BE2C (cell line): ENCODE measurements at regions not wholly inside any gene's neighbourhood (a gene's known extent, or its start where the extent isn't known, plus 50 kb on each side); places are given as distances from the start of the nearest gene placed in this dataset.
"Not testable (repeated sequence)": the region's sequence is repeated elsewhere in the genome, so short reads cannot be mapped to it uniquely, and the experiment has no call there.

ENCODE experiments used
- DNase-seq: peaks from one replicate; pipeline ENCODE4 v3.0.0-alpha.2; 2020
- H3K27me3 ChIP-seq: fragments of 250-450 bp; sonication (Bioruptor Pico); 2 replicates; pipeline ENCODE4 v1.5.1; 2020; ENCODE audit warnings: mild to moderate bottlenecking
- H3K36me3 ChIP-seq: fragments of 250-450 bp; sonication (Bioruptor Pico); 2 replicates; pipeline ENCODE4 v1.5.1; 2020; ENCODE audit warnings: mild to moderate bottlenecking
- H3K4me1 ChIP-seq: fragments of 250-450 bp; sonication (Bioruptor Pico); 2 replicates; pipeline ENCODE4 v1.5.1; 2020
- H3K4me3 ChIP-seq: 2 replicates; pipeline ENCODE4 v1.5.1; 2011; ENCODE audit warnings: low read depth, low read length
- H3K9me3 ChIP-seq: fragments of 250-450 bp; sonication (Bioruptor Pico); 2 replicates; pipeline ENCODE4 v1.5.1; 2020
- TF ChIP-seq, protein P1 (sequence below): IDR thresholded peaks from 2 replicates; pipeline ENCODE4 v1.5.1; 2012; ENCODE audit warnings: mild to moderate bottlenecking, low read depth, low read length

- Histone ChIP-seq H3K4me1 (no peaks in the 10 kb centered on the region), H3K27me3 (0 out of 2 replicates have a peak, but pooled peaks cover 3% of the 10 kb centered on the region), H3K9me3 (no peaks in the 10 kb centered on the region), H3K4me3 (no peak overlapping the region), H3K36me3 (no peaks in the 10 kb centered on the region)
- TF ChIP-seq, protein P1, sequence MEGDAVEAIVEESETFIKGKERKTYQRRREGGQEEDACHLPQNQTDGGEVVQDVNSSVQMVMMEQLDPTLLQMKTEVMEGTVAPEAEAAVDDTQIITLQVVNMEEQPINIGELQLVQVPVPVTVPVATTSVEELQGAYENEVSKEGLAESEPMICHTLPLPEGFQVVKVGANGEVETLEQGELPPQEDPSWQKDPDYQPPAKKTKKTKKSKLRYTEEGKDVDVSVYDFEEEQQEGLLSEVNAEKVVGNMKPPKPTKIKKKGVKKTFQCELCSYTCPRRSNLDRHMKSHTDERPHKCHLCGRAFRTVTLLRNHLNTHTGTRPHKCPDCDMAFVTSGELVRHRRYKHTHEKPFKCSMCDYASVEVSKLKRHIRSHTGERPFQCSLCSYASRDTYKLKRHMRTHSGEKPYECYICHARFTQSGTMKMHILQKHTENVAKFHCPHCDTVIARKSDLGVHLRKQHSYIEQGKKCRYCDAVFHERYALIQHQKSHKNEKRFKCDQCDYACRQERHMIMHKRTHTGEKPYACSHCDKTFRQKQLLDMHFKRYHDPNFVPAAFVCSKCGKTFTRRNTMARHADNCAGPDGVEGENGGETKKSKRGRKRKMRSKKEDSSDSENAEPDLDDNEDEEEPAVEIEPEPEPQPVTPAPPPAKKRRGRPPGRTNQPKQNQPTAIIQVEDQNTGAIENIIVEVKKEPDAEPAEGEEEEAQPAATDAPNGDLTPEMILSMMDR, result no peak
- DNase-seq, result no peak
Measured at GRCh38 chr9:87035879-87036278, 88.6 kb upstream of the GAS1 start.

GRCh38 chr9:87036506-87036905 lies 89.2 kb upstream of the GAS1 start:
- Histone ChIP-seq H3K36me3 (no peaks in the 10 kb centered on the region), H3K9me3 (no peaks in the 10 kb centered on the region), H3K4me3 (no peak overlapping the region), H3K27me3 (0 out of 2 replicates have a peak, but pooled peaks cover 3% of the 10 kb centered on the region), H3K4me1 (no peaks in the 10 kb centered on the region)
- TF ChIP-seq, protein P1, result no peak
- DNase-seq, result no peak

GRCh38 chr9:87039809-87040392 lies 92.6 kb upstream of the GAS1 start:
- no peak for DNase-seq
- TF ChIP-seq, protein P1, result no peak
- no peak overlapping the region for H3K4me3 ChIP-seq

GRCh38 chr9:87040410-87041009 lies 93.2 kb upstream of the GAS1 start:
- TF ChIP-seq, protein P1, result no peak
- Histone ChIP-seq H3K9me3 (no peaks in the 10 kb centered on the region), H3K27me3 (no peaks in the 10 kb centered on the region), H3K4me1 (no peaks in the 10 kb centered on the region), H3K4me3 (no peak overlapping the region), H3K36me3 (no peaks in the 10 kb centered on the region)
- DNase-seq, result no peak

More at GRCh38 chr9:87039809-87040392, 92.6 kb upstream of the GAS1 start:
- Histone ChIP-seq H3K4me1 (no peaks in the 10 kb centered on the region), H3K9me3 (no peaks in the 10 kb centered on the region), H3K36me3 (no peaks in the 10 kb centered on the region), H3K27me3 (no peaks in the 10 kb centered on the region)

DNA sequence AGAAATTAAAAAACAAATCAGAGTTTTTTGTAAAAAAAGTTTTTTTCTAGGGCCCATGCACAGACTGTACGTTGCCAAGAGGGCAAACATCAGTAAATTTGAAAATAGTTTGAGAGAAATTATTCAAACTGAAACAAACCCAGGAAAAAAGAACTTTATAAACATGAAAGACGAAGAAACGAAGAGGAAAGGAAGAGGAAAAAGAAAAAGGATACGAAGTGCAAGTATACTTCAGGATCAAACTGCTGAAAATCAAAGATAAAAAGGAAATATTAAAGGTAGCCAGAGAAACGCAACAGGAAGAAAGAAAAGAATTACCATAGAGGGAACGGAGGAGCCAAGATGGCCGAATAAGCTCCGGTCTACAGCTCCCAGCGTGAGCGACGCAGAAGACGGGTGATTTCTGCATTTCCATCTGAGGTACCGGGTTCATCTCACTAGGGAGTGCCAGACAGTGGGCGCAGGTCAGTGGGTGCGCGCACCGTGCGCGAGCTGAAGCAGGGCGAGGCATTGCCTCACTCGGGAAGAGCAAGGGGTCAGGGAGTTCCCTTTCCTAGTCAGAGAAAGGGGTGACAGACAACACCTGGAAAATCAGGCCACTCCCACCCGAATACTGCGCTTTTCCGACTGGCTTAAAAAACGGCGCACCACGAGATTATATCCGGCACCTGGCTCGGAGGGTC lies 94.4 kb upstream of the GAS1 start:
- not testable (repeated sequence) for H3K4me3 ChIP-seq, H3K36me3 ChIP-seq, H3K27me3 ChIP-seq, H3K9me3 ChIP-seq, DNase-seq, H3K4me1 ChIP-seq

GRCh38 chr9:87049929-87050608 lies 102.8 kb upstream of the GAS1 start:
- H3K27me3 ChIP-seq, H3K4me1 ChIP-seq, H3K4me3 ChIP-seq, DNase-seq, H3K9me3 ChIP-seq, H3K36me3 ChIP-seq: not testable (repeated sequence)
